ENCODE measurements at regions not wholly inside any gene's neighbourhood (a gene's known extent, or its start where the extent isn't known, plus 50 kb on each side); places are given as distances from the start of the nearest gene placed in this dataset.

DNA sequence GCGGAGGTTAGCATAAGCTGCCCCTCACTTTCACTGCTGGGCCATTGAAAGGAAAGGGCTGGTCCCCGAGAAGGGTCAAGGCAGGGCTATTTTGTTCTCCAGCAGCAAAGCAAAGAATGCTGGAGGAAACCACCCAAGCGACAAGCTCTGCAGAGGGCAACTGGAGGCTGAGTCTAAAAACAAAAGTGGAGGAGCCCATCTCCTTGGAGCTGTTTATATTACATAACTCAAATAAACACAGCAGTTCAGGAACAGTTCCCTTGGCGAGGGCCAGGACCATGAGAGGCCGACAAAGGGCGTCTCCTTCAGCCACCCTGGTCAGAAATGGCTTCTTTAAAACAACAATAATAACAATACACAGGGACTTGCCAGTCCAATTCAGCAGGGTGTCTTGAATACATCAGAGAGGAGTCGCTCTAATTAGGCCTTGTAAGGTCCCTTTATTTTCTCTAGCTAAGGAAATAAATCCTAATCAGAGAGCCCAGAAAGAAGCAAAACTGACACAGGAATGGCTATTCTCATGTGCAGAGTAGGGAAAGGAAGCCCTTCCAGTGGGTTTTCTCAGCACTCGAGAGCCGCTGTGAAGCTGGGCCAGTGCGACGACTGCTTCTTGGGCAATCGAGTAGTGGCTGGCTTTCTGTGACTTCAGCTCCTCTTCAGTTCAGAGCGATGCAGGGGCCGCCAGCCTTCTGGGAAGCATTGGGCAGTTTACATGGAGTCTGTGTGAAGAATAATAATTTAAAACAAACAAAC is 57.0 kb upstream of the TARBP1 start:
- no peak for DNase-seq (ENCODE audit: low spot score)

DNA sequence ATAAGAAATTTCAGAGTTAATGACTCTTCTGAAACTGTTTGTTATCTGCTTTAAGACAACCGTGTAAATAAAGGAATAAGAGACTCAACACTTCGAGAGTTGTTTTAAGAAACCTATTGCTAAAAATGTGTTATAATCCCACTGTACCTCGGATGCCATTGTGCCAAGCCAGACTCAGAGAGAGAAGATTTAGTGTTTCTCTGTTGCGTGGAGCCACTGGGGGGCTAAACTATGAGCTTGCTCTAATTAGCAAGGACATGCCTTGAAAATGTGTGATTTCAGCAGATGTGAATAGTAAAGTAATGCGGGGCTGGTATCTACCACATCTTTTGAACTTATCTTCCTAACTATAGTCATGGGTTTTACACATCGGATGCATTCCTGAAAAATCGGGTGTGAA is 56.2 kb upstream of the TARBP1 start:
- no peak for DNase-seq (ENCODE audit: low spot score)

DNA sequence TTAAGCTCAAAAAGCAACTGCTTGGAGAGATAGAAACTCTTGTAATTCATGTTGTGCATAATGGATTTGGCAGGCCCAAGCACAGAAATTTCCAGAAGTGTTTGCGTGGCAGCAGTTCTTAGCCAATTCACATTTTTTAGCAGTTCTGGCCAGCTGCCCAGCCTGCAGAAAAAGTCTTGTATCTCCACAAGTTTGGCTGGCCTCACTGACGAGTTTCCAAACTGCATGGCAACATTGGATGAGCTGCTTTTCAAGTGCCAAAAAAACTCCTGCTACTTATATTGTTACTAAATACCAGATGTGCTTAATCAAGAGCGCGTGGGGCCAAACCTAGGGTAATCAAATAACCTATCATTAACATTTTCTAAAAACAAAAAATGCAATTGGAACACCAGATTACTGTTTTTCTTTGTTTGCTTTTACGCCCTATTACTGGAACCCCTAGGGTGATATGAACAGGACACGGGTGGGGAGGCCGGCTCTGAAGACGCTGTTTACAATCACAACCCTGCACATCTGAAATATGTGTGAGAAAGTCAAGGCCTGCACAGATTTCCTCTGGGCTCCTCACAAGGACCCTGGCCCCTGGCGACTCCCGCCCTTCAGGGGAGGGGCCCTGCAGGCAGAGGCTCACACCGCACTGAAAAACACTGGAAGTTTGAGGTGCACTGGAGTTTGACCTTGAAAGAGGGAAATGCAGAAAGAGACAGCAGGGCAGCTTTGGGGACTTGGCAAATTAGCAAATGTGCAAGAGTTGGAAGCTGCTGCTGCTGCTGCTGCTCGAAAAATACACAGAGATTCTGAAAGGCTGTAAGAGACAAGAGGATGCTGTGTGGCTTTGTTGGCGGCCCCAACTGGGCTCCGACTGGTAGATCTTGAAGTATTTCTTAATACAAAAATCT is 55.2 kb upstream of the TARBP1 start:
- no peak for DNase-seq (ENCODE audit: low spot score)

DNA sequence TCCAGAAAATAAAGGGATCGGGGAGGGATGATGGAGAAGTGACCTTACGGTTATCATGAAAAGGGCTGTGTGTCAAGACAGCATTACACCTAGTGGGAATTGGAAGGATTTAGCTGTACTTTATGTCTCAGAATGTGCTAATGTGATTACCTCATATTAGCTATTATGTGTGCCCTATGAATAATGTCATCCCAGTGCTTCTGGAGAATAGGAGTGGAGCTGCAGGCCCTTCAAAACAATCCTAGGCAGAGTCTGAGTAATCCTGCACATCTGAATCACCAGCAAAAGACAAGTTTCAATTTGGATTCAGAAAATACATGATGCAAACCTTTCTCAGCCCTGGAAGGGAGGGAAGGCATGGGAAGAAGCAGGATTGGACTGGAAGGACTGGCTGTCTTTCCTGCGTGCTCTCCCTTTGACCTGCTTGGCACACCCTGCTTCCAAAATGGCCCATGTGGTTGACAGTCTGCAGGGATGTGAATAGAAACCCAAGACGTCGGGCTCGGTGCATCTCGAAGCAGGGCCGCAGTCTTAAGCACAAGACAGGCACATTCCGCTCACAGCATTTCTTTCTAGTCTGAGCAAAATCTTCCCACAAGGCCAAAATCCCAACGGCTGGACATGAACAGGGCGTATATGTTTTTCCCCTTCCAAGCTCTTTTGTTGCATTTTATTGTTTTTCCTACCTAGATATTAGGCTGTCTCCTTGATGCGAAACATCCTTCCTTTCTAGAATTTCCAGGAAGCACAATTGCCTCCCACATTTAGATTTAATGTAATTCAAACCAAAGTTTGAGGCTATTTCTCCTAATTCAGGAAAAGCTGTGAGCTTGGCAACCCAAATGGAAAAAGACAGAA is 54.3 kb upstream of the TARBP1 start:
- DNase-seq (ENCODE audit: low spot score): no peak

DNA sequence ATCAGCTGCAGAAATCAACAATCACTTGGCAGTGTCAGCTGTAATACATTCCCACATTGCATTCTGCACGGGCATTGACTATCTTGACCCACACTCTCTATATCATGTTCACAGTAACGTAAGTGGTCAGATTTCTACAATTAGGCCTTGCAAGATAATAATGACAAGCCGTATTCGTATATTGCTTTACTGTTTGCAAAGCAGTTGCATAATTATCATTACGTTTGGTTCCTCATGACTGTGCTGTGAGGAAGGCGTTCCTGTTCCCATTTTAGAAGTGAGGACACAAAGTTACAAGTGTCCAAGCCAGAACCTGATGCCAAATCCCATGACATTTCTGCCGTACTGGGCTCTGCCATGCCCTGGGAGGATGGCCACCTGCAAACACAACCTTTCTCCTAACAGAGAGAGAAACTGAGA is 53.5 kb upstream of the TARBP1 start:
- no peak for DNase-seq (ENCODE audit: low spot score)

DNA sequence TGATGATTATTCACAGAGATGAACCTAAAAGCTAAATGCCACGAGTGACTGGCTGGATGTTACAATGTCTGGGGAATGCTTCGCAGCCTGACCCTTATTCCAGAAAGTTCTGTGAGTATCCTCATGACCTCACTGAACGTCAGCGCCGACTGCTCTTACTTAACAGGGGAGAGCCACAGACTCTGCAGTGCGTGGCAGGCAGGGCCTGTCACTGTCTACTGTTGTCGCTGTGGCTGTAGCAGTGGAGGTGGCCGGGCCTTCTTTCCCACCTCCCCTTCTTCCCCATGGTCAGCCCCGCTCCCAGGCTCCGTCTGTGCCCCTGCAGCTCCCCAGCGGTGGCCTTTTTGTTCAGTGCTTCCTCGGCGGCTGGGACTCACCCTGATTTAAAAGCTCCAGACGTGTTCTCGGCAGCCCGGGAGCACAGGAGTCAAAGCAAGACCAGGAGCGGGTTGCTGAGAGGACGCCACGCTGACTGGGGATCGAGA is 52.2 kb upstream of the TARBP1 start:
- no peak for DNase-seq (ENCODE audit: low spot score)

DNA sequence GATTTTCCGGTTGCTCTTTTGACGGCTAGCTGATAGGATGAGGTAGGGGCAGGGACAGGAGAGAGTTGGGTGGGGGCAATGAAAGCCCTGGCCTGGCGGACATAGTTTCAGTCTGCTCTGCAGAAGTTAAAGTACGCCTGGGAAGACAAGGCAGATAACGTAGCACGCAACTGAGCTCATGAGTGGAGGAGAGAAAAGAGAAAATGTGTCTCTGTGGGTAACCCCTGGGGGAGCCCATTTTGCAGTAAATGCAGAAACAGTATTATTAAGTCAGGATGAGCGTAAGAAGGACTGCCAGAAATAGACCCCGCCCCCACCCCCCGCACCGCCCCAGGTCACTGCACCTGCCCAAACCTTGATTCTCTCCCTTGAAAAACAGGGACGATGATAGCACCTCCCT is 51.7 kb upstream of the TARBP1 start:
- no peak for DNase-seq (ENCODE audit: low spot score)

DNA sequence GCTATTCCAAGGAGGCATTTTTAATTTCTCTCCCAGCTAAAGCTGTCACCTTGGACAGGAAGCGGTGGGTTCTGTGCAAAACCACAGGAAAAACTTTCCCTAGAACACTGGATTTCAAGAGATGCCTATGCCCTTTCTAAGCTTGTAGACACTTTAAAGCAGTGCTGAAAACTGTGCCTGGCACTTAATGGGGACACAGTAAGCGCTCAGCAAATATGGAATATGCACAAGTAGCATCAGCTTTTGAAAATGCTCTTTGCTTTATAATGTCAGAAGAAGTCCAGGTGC is 50.9 kb upstream of the TARBP1 start:
- DNase-seq (ENCODE audit: low spot score): no peak

DNA sequence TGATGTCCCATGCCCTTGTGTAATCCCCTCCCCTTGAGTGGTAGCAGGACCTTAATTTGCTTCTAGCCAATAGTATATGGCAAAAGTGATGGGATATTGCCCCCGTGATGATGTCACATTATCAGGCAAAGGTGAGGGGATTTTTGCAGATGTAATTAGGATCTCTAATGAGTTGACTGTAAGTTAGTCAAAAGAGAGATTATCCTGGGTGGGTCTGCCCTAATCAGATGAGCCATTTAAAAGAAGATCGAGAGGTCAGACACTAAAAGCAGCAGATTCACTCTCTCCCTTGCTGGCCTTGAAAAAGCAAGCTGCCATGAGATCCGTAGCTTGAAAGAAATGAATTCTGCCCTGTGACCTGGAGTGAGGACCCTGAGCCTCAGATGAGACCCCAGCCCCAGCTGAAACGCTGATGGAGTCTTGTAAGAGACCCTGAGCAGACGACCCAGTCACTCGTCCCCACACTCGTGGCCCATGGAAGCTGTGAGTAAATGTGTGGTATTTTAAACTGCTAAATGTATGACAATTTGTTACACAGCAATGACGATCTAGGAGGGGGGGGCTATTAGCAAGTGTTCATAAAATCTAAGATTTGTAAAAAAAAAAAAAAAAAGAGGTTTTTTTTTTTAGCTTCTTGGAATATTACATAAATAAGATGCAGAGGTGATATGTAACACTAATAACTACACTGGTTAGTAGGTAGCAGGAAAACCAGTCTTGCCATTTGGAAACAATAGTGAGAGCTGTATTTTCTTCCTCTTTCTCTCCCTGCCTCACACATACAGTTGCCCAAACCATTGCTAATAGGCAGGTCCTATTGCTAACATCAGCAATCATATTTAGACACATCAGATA is 50.3 kb upstream of the TARBP1 start:
- DNase-seq (ENCODE audit: low spot score): no peak

Measured in COLO829 (cell line).